ENCODE measurements at regions not wholly inside any gene's neighbourhood (a gene's known extent, or its start where the extent isn't known, plus 50 kb on each side); places are given as distances from the start of the nearest gene placed in this dataset.

DNA sequence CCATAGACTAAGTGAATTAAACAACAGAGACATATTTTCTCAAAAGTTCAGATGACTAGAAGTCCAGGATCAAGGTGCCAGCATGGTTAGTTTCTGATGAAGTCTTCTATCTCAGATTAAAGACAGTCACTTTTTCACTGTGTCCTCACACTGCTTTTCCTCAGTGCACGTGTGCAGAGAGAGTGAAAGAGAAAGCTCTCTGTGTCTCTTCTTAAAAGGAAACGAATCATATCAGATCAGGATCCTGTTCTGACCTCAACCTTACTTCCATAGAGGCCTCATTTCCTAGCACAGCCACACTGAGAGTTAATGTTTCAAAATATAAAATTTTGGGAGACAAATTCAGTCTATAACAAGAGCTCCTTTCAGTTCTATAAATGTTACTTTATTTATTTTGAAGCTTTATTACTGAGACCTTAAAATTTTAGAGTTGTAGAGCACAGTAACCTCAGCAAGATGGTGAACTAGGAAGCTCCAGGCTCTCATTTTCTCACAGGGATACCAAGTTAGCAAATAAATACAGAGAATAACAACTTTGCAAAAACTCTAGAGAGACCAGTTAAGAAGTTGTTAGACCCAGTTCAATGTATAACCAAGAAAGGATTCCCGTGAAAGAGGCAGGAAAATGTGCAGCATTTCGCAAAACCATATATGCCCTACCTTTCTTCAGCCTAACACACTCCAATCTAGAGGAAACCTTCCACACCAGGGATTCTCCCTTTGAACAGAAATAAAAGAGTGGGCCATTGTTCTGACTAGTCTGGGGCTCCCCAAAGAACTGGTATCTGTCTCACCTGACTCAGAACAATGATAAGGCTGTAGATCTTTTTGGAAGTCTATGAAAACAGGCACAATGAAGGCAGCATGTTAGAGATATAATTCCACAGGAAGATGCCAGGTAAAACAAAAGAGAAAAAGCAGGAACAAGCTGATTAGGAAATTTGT lies 372.2 kb downstream of the MRPL39 start:
- ATAC-seq (no peak), DNase-seq (no peak)
- H3K9me3 ChIP-seq (ENCODE audit: control insufficient read depth, low read length) = no peaks in the 10 kb centered on the region
- 57% methylated on average over 4 of the region's 4 CpGs for WGBS
- H3K27me3 ChIP-seq (ENCODE audit: control insufficient read depth, insufficient read depth) = no peaks in the 10 kb centered on the region
- intact Hi-C loops (cut with DNase I) = no loop called here
- H3K4me1 ChIP-seq (ENCODE audit: control insufficient read depth, insufficient read depth, low read length) = no peaks in the 10 kb centered on the region
- no peak overlapping the region for H3K4me3 ChIP-seq (ENCODE audit: low read length)
- no peak overlapping the region for H3K27ac ChIP-seq (ENCODE audit: low read length)

DNA sequence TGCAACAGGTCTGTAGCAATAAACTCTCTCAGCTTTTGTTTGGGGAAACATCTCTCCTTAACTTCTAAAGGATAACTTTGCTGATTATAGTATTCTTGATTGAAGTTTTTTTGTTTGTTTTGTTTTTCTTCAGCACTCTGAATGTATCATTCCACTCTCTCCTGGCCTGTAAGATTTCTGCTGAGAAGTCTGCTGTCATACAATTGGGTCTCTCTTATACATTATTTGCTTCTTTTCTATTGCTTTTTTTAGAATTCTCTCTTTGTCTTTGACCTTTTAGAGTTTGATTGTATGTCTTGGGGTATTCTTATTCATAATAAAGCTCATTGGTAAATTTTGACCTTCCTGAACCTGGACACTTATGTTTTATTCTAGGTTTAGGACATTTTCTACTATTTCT lies 386.3 kb downstream of the MRPL39 start:
- Histone ChIP-seq H3K27ac (ENCODE audit: low read length) (no peak overlapping the region), H3K9me3 (ENCODE audit: control insufficient read depth, low read length) (peaks cover 2% of the 10 kb centered on the region), H3K4me1 (ENCODE audit: control insufficient read depth, insufficient read depth, low read length) (no peaks in the 10 kb centered on the region), H3K4me3 (ENCODE audit: low read length) (no peak overlapping the region), H3K27me3 (ENCODE audit: control insufficient read depth, insufficient read depth) (no peaks in the 10 kb centered on the region)
- ATAC-seq (no peak), DNase-seq (no peak)
- intact Hi-C loops (cut with DNase I) = no loop called here

DNA sequence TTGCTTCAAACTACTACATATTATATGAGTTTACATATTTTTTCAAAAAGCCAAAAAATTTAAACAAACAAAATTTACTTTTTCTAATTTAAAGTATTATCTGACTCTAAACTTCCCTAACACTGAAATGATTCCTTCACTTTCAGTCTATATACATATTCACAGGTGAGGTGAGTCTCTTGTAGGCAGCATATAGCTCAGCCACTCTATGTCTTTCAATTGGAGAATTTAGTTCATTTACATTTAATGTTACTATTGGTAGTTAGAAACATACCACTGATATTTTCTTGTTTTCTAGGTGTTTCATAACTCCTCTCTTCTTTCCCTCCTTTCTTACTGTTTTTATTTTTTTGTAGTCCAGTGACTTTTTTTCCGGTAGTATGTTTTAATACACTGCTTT lies 387.1 kb downstream of the MRPL39 start:
- H3K27me3 ChIP-seq (ENCODE audit: control insufficient read depth, insufficient read depth) = no peaks in the 10 kb centered on the region
- H3K27ac ChIP-seq (ENCODE audit: low read length) = no peak overlapping the region
- no peaks in the 10 kb centered on the region for H3K4me1 ChIP-seq (ENCODE audit: control insufficient read depth, insufficient read depth, low read length)
- intact Hi-C loops (cut with DNase I) = no loop called here
- peaks cover 2% of the 10 kb centered on the region for H3K9me3 ChIP-seq (ENCODE audit: control insufficient read depth, low read length)
- no peak for DNase-seq
- no peak for ATAC-seq
- no peak overlapping the region for H3K4me3 ChIP-seq (ENCODE audit: low read length)
- WGBS = 98% methylated on average over 1 of the region's 1 CpG

DNA sequence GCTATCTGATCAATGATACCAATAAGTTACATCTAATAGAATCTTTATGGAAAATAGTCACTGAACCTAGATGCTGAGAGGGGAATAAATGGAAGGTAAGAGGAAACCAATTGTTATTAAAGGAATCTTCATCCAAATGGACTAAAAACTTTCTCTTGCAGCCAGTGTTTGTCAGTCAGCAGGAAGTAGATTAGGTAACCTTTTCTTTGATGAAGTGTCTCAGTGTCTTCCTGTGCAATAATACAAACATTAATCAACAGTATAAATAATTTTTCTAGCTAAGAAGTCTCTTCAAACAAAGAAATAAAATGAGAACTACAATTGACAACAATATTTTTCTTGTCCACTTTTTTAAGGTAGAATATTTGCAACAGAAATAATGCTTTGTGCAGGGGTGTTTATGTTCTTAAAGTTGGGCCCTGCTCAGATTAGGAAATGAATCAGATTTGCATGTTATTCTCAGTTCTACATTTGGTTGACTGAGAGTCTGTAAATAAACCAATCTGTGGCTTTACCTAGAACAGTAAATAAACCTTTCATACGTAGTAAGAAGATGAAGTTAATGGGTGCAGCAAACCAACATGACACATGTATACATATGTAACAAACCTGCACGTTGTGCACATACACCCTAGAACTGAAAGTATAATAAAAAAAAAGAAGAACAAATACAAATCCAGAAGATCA lies 391.4 kb downstream of the MRPL39 start:
- no peaks in the 10 kb centered on the region for H3K9me3 ChIP-seq (ENCODE audit: control insufficient read depth, low read length)
- ATAC-seq (no peak), DNase-seq (no peak)
- no peaks in the 10 kb centered on the region for H3K27me3 ChIP-seq (ENCODE audit: control insufficient read depth, insufficient read depth)
- H3K4me3 ChIP-seq (ENCODE audit: low read length) = no peak overlapping the region
- no peak overlapping the region for H3K27ac ChIP-seq (ENCODE audit: low read length)
- WGBS = 76% methylated on average over 2 of the region's 2 CpGs
- intact Hi-C loops (cut with DNase I) = no loop called here
- no peaks in the 10 kb centered on the region for H3K4me1 ChIP-seq (ENCODE audit: control insufficient read depth, insufficient read depth, low read length)

DNA sequence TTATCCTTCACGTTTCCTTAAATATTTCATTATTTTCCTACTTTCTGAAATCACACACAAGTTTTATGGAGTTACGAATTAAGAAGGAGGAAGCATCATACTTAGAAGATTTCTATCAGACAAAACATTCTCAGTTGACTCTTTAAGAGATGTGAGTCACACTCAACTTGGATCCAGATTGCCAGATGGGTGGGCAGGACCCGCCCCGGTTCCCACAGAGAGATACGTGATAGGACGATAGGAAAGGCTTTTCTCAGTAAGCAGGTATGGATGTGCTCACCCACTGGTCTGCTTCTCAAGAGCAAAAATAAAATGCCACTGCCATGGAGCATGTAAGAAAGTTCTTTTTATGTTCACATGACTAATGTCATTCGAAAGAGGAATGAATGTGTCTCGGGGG lies 392.6 kb downstream of the MRPL39 start:
- DNase-seq (no peak), ATAC-seq (no peak)
- Histone ChIP-seq H3K9me3 (ENCODE audit: control insufficient read depth, low read length) (no peaks in the 10 kb centered on the region), H3K4me1 (ENCODE audit: control insufficient read depth, insufficient read depth, low read length) (no peaks in the 10 kb centered on the region), H3K27me3 (ENCODE audit: control insufficient read depth, insufficient read depth) (no peaks in the 10 kb centered on the region), H3K27ac (ENCODE audit: low read length) (no peak overlapping the region), H3K4me3 (ENCODE audit: low read length) (no peak overlapping the region)
- WGBS = 83% methylated on average over 8 of the region's 8 CpGs
- intact Hi-C loops (cut with DNase I) = no loop called here

DNA sequence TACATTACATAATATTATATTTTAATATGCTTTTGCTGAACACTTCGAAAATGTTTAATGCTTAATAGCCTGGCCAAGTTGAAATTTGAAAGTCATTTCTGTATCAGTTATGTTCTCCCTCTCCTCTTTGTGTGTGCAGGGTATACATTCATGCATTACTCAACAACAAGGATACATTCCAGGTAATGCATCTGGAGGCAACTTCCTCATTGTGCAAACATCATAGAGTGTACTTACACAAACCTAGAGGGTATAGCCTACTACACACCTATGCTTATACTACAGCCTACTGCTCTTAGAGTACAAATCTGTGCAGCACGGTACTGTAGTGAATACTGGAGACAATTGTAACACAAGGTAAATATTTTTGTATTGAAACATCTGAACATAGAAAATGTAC lies 407.3 kb downstream of the MRPL39 start:
- no peak for DNase-seq
- intact Hi-C loops (cut with DNase I) = no loop called here
- WGBS = 83% methylated on average over 2 of the region's 2 CpGs

DNA sequence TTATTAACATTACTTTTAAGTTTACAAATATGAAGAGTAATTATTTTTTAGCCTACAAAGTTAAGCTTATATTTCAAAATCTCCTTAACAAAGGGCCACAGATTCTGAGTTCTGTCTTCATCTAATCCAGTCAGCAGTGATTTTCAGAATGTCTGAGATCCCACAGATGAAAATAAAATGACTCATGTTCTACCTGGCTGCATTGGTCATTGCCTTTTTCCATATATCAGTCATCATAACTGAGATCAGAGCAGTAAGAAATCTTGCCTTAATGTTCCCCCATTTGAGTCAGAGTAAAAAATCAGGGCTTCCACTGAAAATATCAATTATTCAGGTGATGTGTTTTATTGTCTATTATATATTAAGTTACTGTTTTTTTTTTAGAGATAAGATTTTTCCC lies 416.1 kb downstream of the MRPL39 start:
- intact Hi-C loops (cut with DNase I) = no loop called here
- ATAC-seq = no peak

More for the DNA sequence above, 407.3 kb downstream of the MRPL39 start:
- H3K4me1 ChIP-seq (ENCODE audit: control insufficient read depth, insufficient read depth, low read length) = no peaks in the 10 kb centered on the region
- H3K9me3 ChIP-seq (ENCODE audit: control insufficient read depth, low read length) = no peaks in the 10 kb centered on the region
- no peak for ATAC-seq
- H3K27me3 ChIP-seq (ENCODE audit: control insufficient read depth, insufficient read depth) = no peaks in the 10 kb centered on the region
- no peak overlapping the region for H3K27ac ChIP-seq (ENCODE audit: low read length)
- H3K4me3 ChIP-seq (ENCODE audit: low read length) = no peak overlapping the region

DNA sequence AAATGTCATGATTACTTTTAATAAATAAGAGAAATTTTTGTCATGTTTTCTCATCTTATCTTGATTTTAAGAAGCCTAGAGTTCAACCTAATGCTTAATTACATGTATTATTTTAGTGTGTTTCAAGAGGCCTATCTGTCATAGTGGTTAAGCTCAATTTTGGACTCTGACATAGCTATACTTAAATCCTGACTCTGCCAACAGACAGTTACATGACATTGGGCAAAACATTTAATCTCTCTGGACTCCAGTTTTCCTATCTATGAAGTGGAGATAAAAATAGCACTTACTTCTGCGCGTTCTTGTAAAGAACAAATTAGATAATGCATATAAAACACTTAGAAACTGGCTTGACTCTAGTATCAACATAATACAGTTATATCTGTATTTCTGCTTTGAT lies 417.8 kb downstream of the MRPL39 start:
- ATAC-seq (peak in 1 of 2 donors; percentile 59), DNase-seq (no peak)
- H3K27me3 ChIP-seq (ENCODE audit: control insufficient read depth, insufficient read depth) = no peaks in the 10 kb centered on the region
- no peak overlapping the region for H3K27ac ChIP-seq (ENCODE audit: low read length)
- no peaks in the 10 kb centered on the region for H3K9me3 ChIP-seq (ENCODE audit: control insufficient read depth, low read length)
- no peaks in the 10 kb centered on the region for H3K4me1 ChIP-seq (ENCODE audit: control insufficient read depth, insufficient read depth, low read length)
- 32% methylated on average over 2 of the region's 2 CpGs for WGBS
- intact Hi-C loops (cut with DNase I) = no loop called here
- no peak overlapping the region for H3K4me3 ChIP-seq (ENCODE audit: low read length)

More for the DNA sequence above, 416.1 kb downstream of the MRPL39 start:
- DNase-seq = no peak
- Histone ChIP-seq H3K9me3 (ENCODE audit: control insufficient read depth, low read length) (no peaks in the 10 kb centered on the region), H3K4me3 (ENCODE audit: low read length) (no peak overlapping the region), H3K27ac (ENCODE audit: low read length) (no peak overlapping the region), H3K4me1 (ENCODE audit: control insufficient read depth, insufficient read depth, low read length) (no peaks in the 10 kb centered on the region), H3K27me3 (ENCODE audit: control insufficient read depth, insufficient read depth) (no peaks in the 10 kb centered on the region)

DNA sequence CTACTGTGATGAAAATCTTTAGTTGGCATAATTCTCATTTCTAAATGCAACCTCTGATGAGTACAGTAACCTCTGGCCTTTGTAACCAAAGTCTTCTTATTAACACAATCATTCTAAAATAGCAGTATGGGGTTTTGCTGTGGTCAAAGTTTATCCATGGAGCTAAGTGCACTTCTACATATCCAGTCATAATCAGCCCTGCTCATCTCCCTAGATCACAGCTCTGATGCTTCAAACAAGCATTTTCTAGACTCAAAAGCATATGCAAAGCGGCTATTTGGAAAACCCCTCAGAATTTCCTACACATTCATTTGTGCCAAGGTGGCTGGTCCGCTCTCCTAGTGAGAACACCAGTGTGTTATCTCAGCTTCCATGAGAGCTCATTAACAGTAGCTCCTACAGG lies 418.6 kb downstream of the MRPL39 start:
- intact Hi-C loops (cut with DNase I) = no loop called here
- H3K27ac ChIP-seq (ENCODE audit: low read length) = no peak overlapping the region
- no peak for ATAC-seq
- H3K27me3 ChIP-seq (ENCODE audit: control insufficient read depth, insufficient read depth) = no peaks in the 10 kb centered on the region
- H3K9me3 ChIP-seq (ENCODE audit: control insufficient read depth, low read length) = no peaks in the 10 kb centered on the region
- WGBS = 74% methylated on average over 2 of the region's 2 CpGs
- H3K4me3 ChIP-seq (ENCODE audit: low read length) = no peak overlapping the region
- no peak for DNase-seq
- H3K4me1 ChIP-seq (ENCODE audit: control insufficient read depth, insufficient read depth, low read length) = no peaks in the 10 kb centered on the region

DNA sequence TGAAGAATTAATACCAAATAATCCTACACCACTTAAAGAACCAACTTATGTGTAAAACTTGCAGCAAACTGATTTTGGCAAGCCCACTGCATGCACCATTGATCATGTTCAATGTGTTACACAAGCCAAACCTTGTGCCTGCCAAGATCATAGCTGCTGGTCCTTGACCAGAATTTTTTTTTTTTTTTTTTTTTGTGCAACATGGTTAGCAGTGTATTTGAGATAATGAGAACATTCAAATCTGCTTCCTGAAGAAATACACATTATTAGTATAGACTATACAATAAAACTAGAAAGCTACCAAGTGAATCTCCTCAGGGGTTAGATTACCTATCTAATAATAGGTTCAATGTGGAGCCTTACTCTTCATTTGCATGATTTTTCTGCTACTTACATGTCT lies 421.0 kb downstream of the MRPL39 start:
- H3K4me3 ChIP-seq (ENCODE audit: low read length) = no peak overlapping the region
- ATAC-seq (no peak), DNase-seq (no peak)
- no peaks in the 10 kb centered on the region for H3K27me3 ChIP-seq (ENCODE audit: control insufficient read depth, insufficient read depth)
- H3K4me1 ChIP-seq (ENCODE audit: control insufficient read depth, insufficient read depth, low read length) = no peaks in the 10 kb centered on the region
- no peaks in the 10 kb centered on the region for H3K9me3 ChIP-seq (ENCODE audit: control insufficient read depth, low read length)
- intact Hi-C loops (cut with DNase I) = no loop called here
- H3K27ac ChIP-seq (ENCODE audit: low read length) = no peak overlapping the region

DNA sequence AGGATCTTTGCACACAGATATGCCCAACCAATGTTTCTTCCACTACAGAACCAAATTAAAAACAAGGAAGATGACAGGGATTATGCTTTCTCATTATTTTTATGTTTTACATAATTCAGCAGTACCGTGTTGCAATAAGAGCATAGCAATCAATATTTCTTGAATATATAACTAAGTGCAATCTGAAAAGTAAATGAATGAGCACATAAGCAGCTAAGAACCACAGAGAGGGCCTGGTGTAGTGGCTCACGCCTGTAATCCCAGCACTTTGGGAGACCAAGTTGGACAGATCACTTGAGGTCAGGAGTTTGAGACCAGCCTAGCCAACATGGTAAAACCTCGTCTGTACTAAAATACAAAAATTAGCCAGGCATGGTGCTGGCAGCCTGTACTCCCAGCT lies 423.7 kb downstream of the MRPL39 start:
- intact Hi-C loops (cut with DNase I) = no loop called here
- 86% methylated on average over 3 of the region's 3 CpGs for WGBS
- Histone ChIP-seq H3K4me3 (ENCODE audit: low read length) (no peak overlapping the region), H3K4me1 (ENCODE audit: control insufficient read depth, insufficient read depth, low read length) (no peaks in the 10 kb centered on the region), H3K9me3 (ENCODE audit: control insufficient read depth, low read length) (no peaks in the 10 kb centered on the region), H3K27me3 (ENCODE audit: control insufficient read depth, insufficient read depth) (no peaks in the 10 kb centered on the region), H3K27ac (ENCODE audit: low read length) (no peak overlapping the region)
- no peak for DNase-seq
- no peak for ATAC-seq
